H54 (cell line): ENCODE measurements at regions not wholly inside any gene's neighbourhood (a gene's known extent, or its start where the extent isn't known, plus 50 kb on each side); places are given as distances from the start of the nearest gene placed in this dataset.

Experiments used
- DNase-seq: peaks from one replicate; pipeline ENCODE4 v3.0.0; 2011; ENCODE audit warnings: low spot score, mixed read lengths; ENCODE audit not compliant: insufficient read length
- FAIRE-seq: peaks from 3 replicates; lab custom pipeline; 2011; peaks lifted over from hg19 to GRCh38; lab: Jason Lieb, UNC
- POLR2A ChIP-seq: IDR thresholded peaks from 2 replicates; pipeline ENCODE4 v1.6.1; 2011; ENCODE audit warnings: low read depth, mild to moderate bottlenecking, low read length

DNA sequence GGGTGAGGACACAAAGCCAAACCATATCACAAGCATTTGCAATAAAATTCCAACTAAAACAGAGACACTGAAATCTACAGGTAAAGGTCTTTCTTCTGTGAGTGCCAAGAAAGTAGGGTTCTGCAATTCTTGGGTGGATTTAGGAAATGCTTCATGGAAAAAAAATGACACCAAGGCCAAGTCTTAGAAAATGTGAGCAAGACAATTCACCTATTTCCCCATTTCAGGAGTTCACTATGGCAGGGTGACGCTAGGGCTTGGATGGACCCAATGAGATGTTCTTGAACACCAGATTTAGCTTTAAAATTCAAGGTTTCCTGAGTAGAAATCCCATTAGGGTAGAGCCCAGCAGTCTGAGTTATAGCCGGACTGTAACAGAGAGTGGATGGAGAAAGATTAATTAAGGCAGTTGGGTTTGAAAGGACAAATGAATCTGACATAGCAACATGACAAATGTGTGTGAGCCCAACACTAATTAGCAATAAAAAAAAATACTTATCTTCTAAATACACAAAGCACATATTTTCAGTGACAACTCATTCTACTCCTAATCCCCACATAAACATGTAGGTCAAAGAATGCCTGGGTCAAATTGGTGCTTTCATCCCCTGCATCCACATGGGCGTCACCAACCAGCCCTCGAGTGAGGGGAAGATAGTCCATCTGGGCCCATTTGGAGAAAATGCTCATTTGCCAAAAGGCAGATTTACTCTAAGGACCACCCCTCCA is 180.4 kb upstream of the JARID2 start:
- TF ChIP-seq POLR2A, result no peak
- no peak for FAIRE-seq
- no peak for DNase-seq

DNA sequence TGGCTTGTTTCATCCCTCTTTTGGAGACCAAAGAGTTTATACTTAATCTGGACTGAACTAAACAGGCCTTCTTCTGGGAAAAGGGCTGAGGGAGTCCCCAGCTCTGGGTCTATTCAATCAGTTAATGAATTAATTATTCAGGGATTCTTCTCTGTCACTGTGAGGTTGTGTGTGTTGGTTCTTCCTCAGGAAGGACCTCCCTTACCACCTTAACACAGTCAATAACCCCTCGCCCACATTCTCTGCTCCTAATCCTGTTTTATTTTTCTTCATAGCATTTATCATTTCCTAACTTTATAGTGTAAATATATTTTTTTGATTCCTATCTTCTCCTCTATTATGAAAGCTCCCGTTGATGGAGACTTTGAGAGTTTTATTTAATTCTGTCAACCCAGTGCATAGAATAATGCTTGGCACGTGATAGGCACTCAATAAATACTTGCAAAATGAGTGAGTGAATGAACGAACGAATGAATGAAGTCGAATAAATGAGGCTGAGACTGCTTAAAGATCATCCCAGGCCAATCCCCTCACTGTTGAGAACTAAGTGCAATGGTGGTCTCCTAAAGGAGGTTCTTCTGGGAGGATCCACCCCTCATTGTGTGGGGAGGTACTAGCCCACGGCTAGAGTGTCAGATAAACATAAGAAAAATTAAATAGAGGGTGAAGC is 179.6 kb upstream of the JARID2 start:
- FAIRE-seq, result no peak
- no peak for DNase-seq
- TF ChIP-seq POLR2A, result no peak

GRCh38 chr6:15073344-15073789 is 172.5 kb upstream of the JARID2 start:
- DNase-seq, result peak; percentile 61
- FAIRE-seq, result no peak
- TF ChIP-seq POLR2A, result no peak

GRCh38 chr6:15073883-15074465 is 171.9 kb upstream of the JARID2 start:
- no peak for TF ChIP-seq POLR2A
- no peak for DNase-seq
- no peak for FAIRE-seq

- no peak for DNase-seq
- no peak for FAIRE-seq
These were observed 171.1 kb upstream of the JARID2 start for GRCh38 chr6:15074806-15075205.

DNA sequence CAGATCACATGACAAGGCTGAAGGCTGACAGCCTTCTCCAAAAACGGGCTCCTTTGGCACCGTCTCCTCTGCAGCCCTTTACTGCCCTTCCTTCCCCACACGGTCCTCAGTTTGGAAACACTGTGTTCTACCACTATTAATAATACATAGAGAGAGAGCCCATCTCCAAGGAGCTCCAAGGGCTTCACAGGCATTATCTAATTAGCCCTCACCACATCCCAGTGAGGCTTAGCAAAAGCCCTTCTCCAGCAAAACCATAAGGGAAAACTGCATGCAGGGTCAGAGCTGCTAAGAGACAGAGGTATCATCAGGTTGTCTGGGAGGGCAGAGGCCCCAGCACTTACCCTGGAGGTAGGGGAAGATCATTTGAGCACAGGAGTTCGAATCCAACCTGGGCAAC is 169.3 kb upstream of the JARID2 start:
- no peak for TF ChIP-seq POLR2A
- DNase-seq (no peak), FAIRE-seq (no peak)

More at GRCh38 chr6:15074806-15075205, 171.1 kb upstream of the JARID2 start:
- TF ChIP-seq POLR2A, result no peak

- DNase-seq (no peak), FAIRE-seq (no peak)
- no peak for TF ChIP-seq POLR2A
These were observed 168.9 kb upstream of the JARID2 start for GRCh38 chr6:15077006-15077405.

DNA sequence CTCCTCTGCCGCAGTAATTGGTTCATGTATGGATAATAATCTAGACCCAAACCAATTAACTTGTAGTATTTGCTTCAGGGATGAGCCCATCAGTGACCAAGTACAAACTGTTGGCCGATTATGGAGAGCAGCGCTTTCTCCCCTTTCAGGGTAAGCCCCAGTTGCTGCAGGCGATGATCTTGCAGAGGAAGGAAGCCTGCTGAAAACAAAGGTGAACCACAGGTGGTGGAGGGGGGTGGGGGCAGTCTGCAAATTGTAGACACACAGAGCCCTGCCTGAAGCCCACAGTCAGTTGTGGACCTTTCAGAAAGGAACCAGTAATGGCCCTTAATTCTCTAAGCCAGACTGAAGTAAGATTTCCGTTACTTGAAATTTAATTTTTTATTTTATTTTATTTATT is 167.9 kb upstream of the JARID2 start:
- FAIRE-seq, result no peak

DNA sequence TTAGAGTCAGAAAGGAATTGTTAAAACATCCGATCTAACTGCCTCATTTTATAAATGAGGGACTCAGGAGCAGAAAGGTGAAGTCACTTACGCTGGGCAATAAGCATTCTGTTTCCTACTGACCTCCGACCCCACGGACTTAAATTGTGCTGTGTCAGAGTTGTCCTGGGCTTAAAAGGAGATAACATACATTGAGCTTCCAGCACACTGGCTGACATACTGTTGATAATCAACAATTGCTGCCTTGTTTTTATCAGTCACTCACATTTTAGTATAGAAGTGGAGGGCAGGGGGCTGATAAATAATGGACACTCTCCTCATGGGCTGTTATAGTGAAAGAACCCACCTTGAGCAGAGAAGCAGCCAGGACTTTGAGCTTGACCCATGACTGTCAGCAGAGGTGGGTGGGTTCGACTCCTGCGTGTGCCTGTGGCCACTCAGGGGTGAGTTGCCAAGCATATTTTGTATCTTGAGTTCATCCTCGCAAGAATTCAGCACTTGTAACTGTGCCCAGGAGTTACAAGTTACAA is 166.5 kb upstream of the JARID2 start:
- DNase-seq (no peak), FAIRE-seq (no peak)
- TF ChIP-seq POLR2A, result no peak

More for the DNA sequence above, 167.9 kb upstream of the JARID2 start:
- no peak for TF ChIP-seq POLR2A
- DNase-seq, result no peak

DNA sequence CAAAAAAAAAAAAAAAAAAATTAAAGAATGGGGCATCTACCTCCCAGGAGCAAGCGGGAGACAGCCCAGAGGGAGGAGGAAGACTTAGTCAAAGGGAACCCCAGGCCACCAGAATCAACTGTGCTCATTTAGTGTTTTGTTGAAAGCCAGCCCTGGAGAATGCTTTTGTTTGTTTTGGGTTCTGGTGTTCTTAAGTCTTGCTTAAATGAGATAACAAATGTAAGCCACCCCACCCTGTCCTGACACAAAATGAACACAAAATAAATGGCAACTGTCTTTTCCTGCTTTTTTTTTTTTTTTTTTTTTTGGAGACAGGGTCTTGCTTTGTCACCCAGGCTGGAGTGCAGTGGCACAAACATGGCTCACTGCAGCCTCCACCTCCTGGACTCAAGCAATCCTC is 165.0 kb upstream of the JARID2 start:
- no peak for FAIRE-seq

DNA sequence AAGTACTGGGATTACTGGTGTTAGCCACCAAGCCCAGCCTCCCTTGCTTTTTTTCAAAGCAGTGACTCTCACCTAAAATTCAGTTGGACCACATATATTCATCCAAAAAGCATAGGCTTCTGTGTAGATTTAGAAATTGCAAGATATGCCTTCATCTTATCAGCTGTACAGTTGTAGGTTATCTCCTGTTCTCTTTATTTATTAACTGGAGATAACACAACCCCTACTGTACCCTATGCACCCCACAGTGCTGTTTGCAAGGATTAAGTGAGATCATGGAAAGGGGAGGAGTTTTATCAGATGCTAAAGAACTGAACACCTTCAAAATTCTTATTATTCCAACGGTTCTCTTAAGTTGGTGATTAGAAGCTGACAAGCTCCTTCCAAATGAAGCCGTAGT is 164.4 kb upstream of the JARID2 start:
- FAIRE-seq (no peak), DNase-seq (no peak)

More for the DNA sequence above, 165.0 kb upstream of the JARID2 start:
- TF ChIP-seq POLR2A, result no peak
- no peak for DNase-seq

GRCh38 chr6:15082708-15083107 is 163.2 kb upstream of the JARID2 start:
- no peak for TF ChIP-seq POLR2A
- no peak for FAIRE-seq
- no peak for DNase-seq

More for the DNA sequence above, 164.4 kb upstream of the JARID2 start:
- TF ChIP-seq POLR2A, result no peak

DNA sequence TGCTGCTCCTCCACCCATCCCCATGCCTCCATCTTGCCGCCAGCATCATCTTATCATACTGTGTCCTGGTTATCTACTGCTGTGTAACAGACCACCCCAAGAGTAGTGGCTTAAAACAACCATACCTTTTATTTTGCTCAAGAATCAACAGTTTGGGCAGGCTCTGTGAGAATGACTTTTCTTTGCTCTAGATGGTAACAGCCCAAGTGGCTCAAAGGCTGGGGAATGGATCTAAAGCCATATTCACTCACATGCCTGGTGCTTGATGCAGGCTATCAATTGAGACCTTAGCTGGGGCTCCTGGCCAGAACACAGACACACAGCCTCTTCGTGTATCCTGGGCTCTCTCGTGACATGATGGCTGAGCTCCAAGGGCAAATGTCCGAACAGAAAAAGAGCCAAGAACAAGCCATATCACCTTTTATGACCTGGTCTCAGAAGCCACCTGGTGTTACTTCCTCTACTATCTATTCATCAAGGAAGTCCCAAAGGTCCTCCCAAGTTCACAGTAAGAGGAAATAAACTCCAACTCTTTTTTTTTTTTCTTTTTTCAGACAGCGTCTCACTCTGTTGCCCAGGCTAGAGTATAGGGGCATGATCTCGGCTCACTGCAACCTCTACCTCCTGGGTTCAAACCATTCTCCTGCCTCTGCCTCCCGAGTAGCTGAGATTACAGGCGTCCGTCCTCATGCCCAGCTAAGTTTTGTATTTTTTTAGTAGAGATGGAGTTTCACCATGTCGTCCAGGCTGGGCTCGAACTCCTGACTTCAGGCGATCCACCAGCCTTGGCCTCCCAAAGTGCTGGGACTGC is 159.3 kb upstream of the JARID2 start:
- no peak for DNase-seq
- no peak for TF ChIP-seq POLR2A
- no peak for FAIRE-seq

DNA sequence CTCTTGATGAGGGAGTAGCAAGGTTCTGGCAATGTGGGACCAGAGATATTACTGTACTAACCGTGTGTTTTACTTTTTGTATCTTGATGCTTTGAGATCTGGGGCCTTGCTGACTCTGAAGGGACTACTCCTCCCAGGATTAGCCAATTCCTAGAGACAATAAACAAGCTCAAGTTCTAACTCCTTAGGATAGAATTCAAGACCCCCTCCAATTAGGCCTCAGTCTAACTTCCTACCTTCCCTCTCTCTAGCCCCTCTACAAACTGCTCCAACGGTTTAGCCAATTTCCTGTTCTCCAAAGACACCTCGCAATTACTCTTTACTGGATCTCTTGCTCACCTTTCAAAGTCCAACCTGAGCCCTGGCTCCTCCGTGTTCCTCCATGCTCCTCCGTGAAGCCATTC is 158.7 kb upstream of the JARID2 start:
- TF ChIP-seq POLR2A, result no peak
- no peak for DNase-seq
- FAIRE-seq, result no peak
